Peyer's patch (tissue), 4 donors: ENCODE measurements at regions not wholly inside any gene's neighbourhood (a gene's known extent, or its start where the extent isn't known, plus 50 kb on each side); places are given as distances from the start of the nearest gene placed in this dataset.

Experiments
- CTCF ChIP-seq, 6 experiments: fragments of 450-650 bp in 4 of 6; fragments of 200-600 bp in 2 of 6; sonication (generic) in 1 of 6; IDR thresholded peaks; one replicate each; pipeline ENCODE4 v1.5.1; 2017 to 2019; ENCODE audit warnings: antibody characterized with exemption in 6 of 6, mild to moderate bottlenecking in 3 of 6, moderate library complexity in 1 of 6
- POLR2A ChIP-seq, 2 donors: fragments of 450-650 bp; IDR thresholded peaks; one replicate each; pipeline ENCODE4 v1.5.1; 2017; ENCODE audit warnings: antibody characterized with exemption in 2 of 2, mild to moderate bottlenecking in 2 of 2, moderate library complexity in 2 of 2

- no peak for TF ChIP-seq CTCF (IDR thresholded peaks at IDR 0.05)
- no peak for TF ChIP-seq POLR2A (IDR thresholded peaks at IDR 0.05)
Measured at GRCh38 chr9:89254773-89255125, 56.2 kb upstream of the CKS2 start.
